ENCODE measurements at regions not wholly inside any gene's neighbourhood (a gene's known extent, or its start where the extent isn't known, plus 50 kb on each side); places are given as distances from the start of the nearest gene placed in this dataset.
"Not testable (repeated sequence)": the region's sequence is repeated elsewhere in the genome, so short reads cannot be mapped to it uniquely, and the experiment has no call there.

DNA sequence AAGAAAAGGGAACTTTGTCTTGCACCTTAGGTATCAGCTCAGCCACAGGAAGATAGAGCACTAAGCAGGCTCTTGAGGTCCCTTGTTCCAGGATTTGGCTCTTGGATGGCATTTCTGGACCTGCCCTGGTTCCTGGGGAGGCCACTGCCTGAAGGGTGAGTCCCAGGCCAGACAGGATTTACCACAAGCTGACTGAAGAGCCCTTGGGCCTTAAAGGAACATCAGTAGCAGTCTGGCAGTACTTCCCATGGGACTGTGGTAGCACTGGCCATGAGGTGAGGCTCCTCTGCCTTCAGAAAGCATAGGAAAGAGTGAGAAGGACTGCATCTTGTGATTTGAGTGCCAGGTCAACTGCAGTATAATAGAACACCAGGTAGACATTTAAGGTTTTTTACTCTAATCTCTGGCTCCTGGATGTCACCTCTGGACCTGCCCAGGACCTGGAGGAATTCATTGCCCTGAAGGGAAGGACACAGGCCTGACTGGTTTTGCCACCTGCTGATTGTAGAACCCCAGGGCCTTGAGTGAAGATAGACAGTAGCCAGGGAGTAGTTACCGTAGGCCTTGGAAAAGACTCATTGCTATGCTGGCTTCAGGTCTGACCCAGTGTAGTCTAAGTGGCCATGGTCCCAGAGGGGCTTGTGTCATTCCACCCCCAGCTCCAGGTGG, 154.4 kb upstream of the CREB1 start:
- TF ChIP-seq, protein P1, sequence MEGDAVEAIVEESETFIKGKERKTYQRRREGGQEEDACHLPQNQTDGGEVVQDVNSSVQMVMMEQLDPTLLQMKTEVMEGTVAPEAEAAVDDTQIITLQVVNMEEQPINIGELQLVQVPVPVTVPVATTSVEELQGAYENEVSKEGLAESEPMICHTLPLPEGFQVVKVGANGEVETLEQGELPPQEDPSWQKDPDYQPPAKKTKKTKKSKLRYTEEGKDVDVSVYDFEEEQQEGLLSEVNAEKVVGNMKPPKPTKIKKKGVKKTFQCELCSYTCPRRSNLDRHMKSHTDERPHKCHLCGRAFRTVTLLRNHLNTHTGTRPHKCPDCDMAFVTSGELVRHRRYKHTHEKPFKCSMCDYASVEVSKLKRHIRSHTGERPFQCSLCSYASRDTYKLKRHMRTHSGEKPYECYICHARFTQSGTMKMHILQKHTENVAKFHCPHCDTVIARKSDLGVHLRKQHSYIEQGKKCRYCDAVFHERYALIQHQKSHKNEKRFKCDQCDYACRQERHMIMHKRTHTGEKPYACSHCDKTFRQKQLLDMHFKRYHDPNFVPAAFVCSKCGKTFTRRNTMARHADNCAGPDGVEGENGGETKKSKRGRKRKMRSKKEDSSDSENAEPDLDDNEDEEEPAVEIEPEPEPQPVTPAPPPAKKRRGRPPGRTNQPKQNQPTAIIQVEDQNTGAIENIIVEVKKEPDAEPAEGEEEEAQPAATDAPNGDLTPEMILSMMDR (IDR thresholded peaks at IDR 0.05) = no peak
- no peaks in the 10 kb centered on the region for H3K4me1 ChIP-seq
- H3K27me3 ChIP-seq = no peaks in the 10 kb centered on the region
- DNase-seq = no peak
- no peak overlapping the region for H3K9ac ChIP-seq (ENCODE audit: low read depth in 2 of 2, low read length in 2 of 2)
- no peaks in the 10 kb centered on the region for H3K36me3 ChIP-seq
- intact Hi-C loops (cut with DNase I) = no loop called here
- no peak overlapping the region for H3K4me3 ChIP-seq
- H3K9me3 ChIP-seq = no peaks in the 10 kb centered on the region
- no peak overlapping the region for H3K27ac ChIP-seq

- H3K27me3 ChIP-seq; H3K9me3 ChIP-seq; H3K36me3 ChIP-seq; intact Hi-C loops (cut with DNase I); DNase-seq; H3K9ac ChIP-seq (ENCODE audit: low read depth in 2 of 2, low read length in 2 of 2); H3K4me3 ChIP-seq; H3K27ac ChIP-seq; H3K4me1 ChIP-seq: not testable (repeated sequence)
These were observed 151.1 kb upstream of the CREB1 start for GRCh38 chr2:207378620-207379019.

DNA sequence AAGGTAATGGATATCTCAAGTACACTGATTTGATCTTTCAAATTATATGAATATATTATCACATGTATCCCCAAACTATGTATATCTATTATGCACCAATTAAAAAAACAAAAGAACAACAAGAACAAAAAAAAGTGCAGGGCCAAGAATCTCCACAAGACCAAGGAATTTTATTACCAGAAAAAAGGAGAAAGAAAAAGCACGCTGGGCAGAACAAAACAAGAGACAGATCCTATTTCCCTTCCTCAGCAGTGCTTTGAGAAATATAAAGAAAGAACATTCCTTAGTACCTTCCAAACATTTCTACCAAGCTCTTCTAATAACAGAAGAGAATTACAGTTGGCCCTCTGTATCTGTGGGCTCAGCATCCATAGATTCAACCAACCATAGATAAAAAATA, 144.7 kb upstream of the CREB1 start:
- no peak for DNase-seq
- intact Hi-C loops (cut with DNase I) = no loop called here
- Histone ChIP-seq H3K27ac (no peak overlapping the region), H3K9ac (ENCODE audit: low read depth in 2 of 2, low read length in 2 of 2) (no peak overlapping the region), H3K4me1 (no peaks in the 10 kb centered on the region), H3K36me3 (no peaks in the 10 kb centered on the region), H3K9me3 (no peaks in the 10 kb centered on the region), H3K27me3 (no peaks in the 10 kb centered on the region), H3K4me3 (no peak overlapping the region)
- TF ChIP-seq, protein P1 (IDR thresholded peaks at IDR 0.05) = no peak

DNA sequence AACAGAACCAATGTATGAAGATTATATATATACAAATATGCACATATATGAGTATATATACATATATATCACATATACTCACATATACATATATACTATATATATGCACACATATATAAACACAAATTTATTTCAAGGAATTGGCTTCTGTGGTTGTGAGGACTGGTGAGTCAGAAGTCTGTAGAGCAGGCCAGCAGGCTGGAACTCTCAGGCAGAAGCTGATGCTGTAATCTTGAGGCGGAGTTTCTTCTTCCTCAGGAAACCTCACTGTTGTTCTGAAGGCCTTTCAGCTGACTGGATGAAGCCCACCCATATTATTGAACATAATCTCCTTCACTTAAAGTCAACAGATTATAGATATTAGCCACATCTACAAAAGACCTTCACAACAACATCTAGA, 143.9 kb upstream of the CREB1 start:
- Histone ChIP-seq H3K4me3 (no peak overlapping the region), H3K9ac (ENCODE audit: low read depth in 2 of 2, low read length in 2 of 2) (no peak overlapping the region), H3K9me3 (no peaks in the 10 kb centered on the region), H3K36me3 (no peaks in the 10 kb centered on the region), H3K4me1 (no peaks in the 10 kb centered on the region), H3K27ac (no peak overlapping the region), H3K27me3 (no peaks in the 10 kb centered on the region)
- TF ChIP-seq, protein P1 (IDR thresholded peaks at IDR 0.05) = no peak
- no peak for DNase-seq
- intact Hi-C loops (cut with DNase I) = no loop called here

DNA sequence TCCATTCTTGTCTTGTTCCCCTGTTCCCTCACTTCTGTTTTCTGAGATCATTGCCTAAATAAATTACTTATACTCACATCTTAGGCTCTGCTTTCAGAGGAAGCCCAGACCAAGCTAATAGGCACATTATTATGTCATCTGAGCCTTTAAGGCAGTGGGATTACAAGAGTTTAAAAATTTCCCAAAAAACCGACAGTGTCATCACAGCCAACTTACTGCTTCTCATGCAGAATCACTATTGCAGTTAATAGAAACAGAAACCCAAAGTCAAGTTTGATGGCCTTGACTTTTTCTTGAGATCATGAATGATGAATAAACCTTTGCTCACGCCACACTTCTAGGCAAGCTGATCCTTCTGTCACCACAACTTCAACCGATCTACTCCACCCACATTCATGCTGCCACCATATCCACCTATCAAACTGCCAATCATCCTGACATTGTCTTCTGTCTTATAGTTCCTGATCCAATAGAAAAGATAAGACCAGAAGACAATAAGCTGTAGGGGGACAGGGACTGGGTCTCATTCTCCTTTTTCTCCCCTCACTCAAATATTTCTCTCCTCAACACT, 142.7 kb upstream of the CREB1 start:
- Histone ChIP-seq H3K4me3 (no peak overlapping the region), H3K27me3 (no peaks in the 10 kb centered on the region), H3K27ac (no peak overlapping the region), H3K4me1 (no peaks in the 10 kb centered on the region), H3K9ac (ENCODE audit: low read depth in 2 of 2, low read length in 2 of 2) (no peak overlapping the region), H3K9me3 (no peaks in the 10 kb centered on the region), H3K36me3 (no peaks in the 10 kb centered on the region)
- TF ChIP-seq, protein P1 (IDR thresholded peaks at IDR 0.05) = no peak
- DNase-seq = no peak
- intact Hi-C loops (cut with DNase I) = no loop called here

DNA sequence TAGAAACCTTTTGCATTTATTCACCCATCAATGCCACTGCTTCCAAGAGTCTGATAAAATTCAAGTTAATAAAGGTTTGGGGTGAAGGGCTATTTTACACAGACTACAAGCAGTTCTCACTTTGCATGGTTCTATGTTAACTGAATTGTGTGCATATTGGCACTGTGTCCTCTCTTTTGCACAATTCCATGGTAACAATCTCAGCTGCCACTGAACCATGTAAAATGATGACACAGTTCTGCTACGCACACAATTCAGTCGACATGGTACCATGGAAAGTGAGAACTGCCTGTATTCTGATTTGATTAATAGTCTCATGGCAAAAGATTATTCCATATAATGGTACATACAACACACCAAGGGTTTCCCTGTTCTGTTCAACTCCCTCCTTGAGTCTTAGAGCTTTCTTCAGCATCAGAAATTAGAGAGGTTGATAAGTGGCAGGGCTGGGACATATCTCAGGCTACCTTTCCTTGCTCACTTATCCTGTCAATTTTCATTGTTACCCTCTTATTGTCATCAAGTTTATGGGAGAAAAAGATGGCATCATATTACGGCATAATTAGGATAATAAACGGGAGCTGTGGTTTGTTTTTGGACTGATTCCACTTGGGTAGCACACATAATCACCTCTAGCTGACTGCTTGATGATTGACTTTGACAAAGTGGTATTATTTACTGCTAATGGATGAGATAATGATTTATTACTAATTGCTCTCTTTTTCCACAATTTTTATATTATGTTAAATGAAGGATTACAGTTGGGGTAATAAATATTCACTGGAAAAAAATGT, 139.3 kb upstream of the CREB1 start:
- intact Hi-C loops (cut with DNase I) = no loop called here
- no peak overlapping the region for H3K4me3 ChIP-seq
- TF ChIP-seq, protein P1 (IDR thresholded peaks at IDR 0.05) = no peak

More for the DNA sequence above, 139.3 kb upstream of the CREB1 start:
- H3K27me3 ChIP-seq = no peaks in the 10 kb centered on the region
- no peaks in the 10 kb centered on the region for H3K36me3 ChIP-seq
- H3K4me1 ChIP-seq = no peaks in the 10 kb centered on the region
- no peaks in the 10 kb centered on the region for H3K9me3 ChIP-seq
- H3K27ac ChIP-seq = no peak overlapping the region
- no peak overlapping the region for H3K9ac ChIP-seq (ENCODE audit: low read depth in 2 of 2, low read length in 2 of 2)
- DNase-seq = no peak
